Stimulated activated naive CD8-positive, alpha-beta T cell treated with anti-CD3 and anti-CD28 coated beads, Interleukin-15, Interleukin-2, amounts not matched to agents 100 U/mL and 50 U/mL, for 24 hours (primary cell): ENCODE measurements at regions not wholly inside any gene's neighbourhood (a gene's known extent, or its start where the extent isn't known, plus 50 kb on each side); places are given as distances from the start of the nearest gene placed in this dataset.

Experiments
- ATAC-seq: fragments of 150-1000 bp; cut with Tn5 transposase; one replicate; pipeline ENCODE4 v1.10.0; 2021
- DNase-seq: peaks from one replicate; pipeline ENCODE4 v3.0.0; 2021

GRCh38 chr18:38473535-38473934 lies 907.9 kb upstream of the CELF4 start:
- no peak for ATAC-seq

GRCh38 chr18:38470421-38470820 lies 904.8 kb upstream of the CELF4 start:
- DNase-seq (no peak), ATAC-seq (no peak)

More at GRCh38 chr18:38473535-38473934, 907.9 kb upstream of the CELF4 start:
- DNase-seq: no peak

GRCh38 chr18:38466426-38466825 lies 900.8 kb upstream of the CELF4 start:
- no peak for ATAC-seq
- DNase-seq: no peak

GRCh38 chr18:38464024-38464423 lies 898.4 kb upstream of the CELF4 start:
- DNase-seq (no peak), ATAC-seq (no peak)

- ATAC-seq (no peak), DNase-seq (no peak)
Observed at GRCh38 chr18:38460657-38461056, 895.1 kb upstream of the CELF4 start.

GRCh38 chr18:38459131-38459994 lies 893.8 kb upstream of the CELF4 start:
- DNase-seq: no peak
- ATAC-seq: no peak

GRCh38 chr18:38458698-38459097 lies 893.1 kb upstream of the CELF4 start:
- DNase-seq: no peak
- ATAC-seq: no peak

- no peak for DNase-seq
- ATAC-seq: no peak
Observed at GRCh38 chr18:38456253-38456652, 890.7 kb upstream of the CELF4 start.

- no peak for DNase-seq
- no peak for ATAC-seq
Observed at GRCh38 chr18:38454764-38455469, 889.3 kb upstream of the CELF4 start.

- DNase-seq: no peak
- ATAC-seq: no peak
Observed at GRCh38 chr18:38453880-38454279, 888.3 kb upstream of the CELF4 start.

- ATAC-seq (no peak), DNase-seq (no peak)
Observed at GRCh38 chr18:38450876-38451275, 885.3 kb upstream of the CELF4 start.

GRCh38 chr18:38445804-38446145 lies 880.2 kb upstream of the CELF4 start:
- DNase-seq (no peak), ATAC-seq (no peak)

- ATAC-seq (no peak), DNase-seq (no peak)
Observed at GRCh38 chr18:38444971-38445803, 879.6 kb upstream of the CELF4 start.

GRCh38 chr18:38427736-38428135 lies 862.1 kb upstream of the CELF4 start:
- DNase-seq: no peak
- ATAC-seq: no peak

- ATAC-seq (no peak), DNase-seq (no peak)
Observed at GRCh38 chr18:38427234-38427633, 861.6 kb upstream of the CELF4 start.

GRCh38 chr18:38421872-38422615 lies 856.4 kb upstream of the CELF4 start:
- ATAC-seq (no peak), DNase-seq (no peak)

GRCh38 chr18:38421021-38421420 lies 855.4 kb upstream of the CELF4 start:
- DNase-seq (no peak), ATAC-seq (no peak)

- ATAC-seq (no peak), DNase-seq (no peak)
Observed at GRCh38 chr18:38420611-38421010, 855.0 kb upstream of the CELF4 start.

- ATAC-seq: no peak
- DNase-seq: no peak
Observed at GRCh38 chr18:38415811-38416210, 850.2 kb upstream of the CELF4 start.

- ATAC-seq (no peak), DNase-seq (no peak)
Observed at GRCh38 chr18:38413193-38413592, 847.6 kb upstream of the CELF4 start.

- ATAC-seq: no peak
- DNase-seq: no peak
Observed at GRCh38 chr18:38406607-38407006, 841.0 kb upstream of the CELF4 start.

- ATAC-seq (no peak), DNase-seq (no peak)
Observed at GRCh38 chr18:38402509-38402908, 836.9 kb upstream of the CELF4 start.
